ENCODE measurements at regions not wholly inside any gene's neighbourhood (a gene's known extent, or its start where the extent isn't known, plus 50 kb on each side); places are given as distances from the start of the nearest gene placed in this dataset.

GRCh38 chr4:34181891-34182290 lies 2062.4 kb downstream of the ARAP2 start:
- no peaks in the 10 kb centered on the region for H3K27me3 ChIP-seq (ENCODE audit: insufficient read depth, low read length, poor library complexity, severe bottlenecking)
- no peaks in the 10 kb centered on the region for H3K9me2 ChIP-seq (replicated peaks; ENCODE audit: low read depth, low read length)
- TF ChIP-seq EZH2phosphoT487 (IDR thresholded peaks at IDR 0.05; ENCODE audit: borderline replicate concordance) = no peak
- no peak for TF ChIP-seq CTCF (conservative IDR thresholded peaks at IDR 0.05; ENCODE audit: low read length)
- H3K4me2 ChIP-seq (ENCODE audit: low read depth, low read length, poor library complexity, severe bottlenecking) = no peak overlapping the region
- no peaks in the 10 kb centered on the region for H3K36me3 ChIP-seq (ENCODE audit: insufficient read depth, low read length)
- H3K9me3 ChIP-seq (ENCODE audit: insufficient read depth, low read depth, low read length) = no peaks in the 10 kb centered on the region
- H3K4me3 ChIP-seq (ENCODE audit: low read length, poor library complexity, severe bottlenecking) = no peak overlapping the region
- no peaks in the 10 kb centered on the region for H3F3A ChIP-seq (ENCODE audit: low read depth)
- no peak overlapping the region for H3K9ac ChIP-seq (ENCODE audit: low read depth, low read length, poor library complexity, severe bottlenecking)
- H3K79me2 ChIP-seq (ENCODE audit: insufficient read depth, low read length) = no peaks in the 10 kb centered on the region
- H4K20me1 ChIP-seq (ENCODE audit: insufficient read depth, low read length, poor library complexity, severe bottlenecking) = no peaks in the 10 kb centered on the region
- H2AFZ ChIP-seq (ENCODE audit: low read length) = no peak overlapping the region
- no peaks in the 10 kb centered on the region for H3K4me1 ChIP-seq (ENCODE audit: insufficient read depth, low read length, poor library complexity, severe bottlenecking)

DNA sequence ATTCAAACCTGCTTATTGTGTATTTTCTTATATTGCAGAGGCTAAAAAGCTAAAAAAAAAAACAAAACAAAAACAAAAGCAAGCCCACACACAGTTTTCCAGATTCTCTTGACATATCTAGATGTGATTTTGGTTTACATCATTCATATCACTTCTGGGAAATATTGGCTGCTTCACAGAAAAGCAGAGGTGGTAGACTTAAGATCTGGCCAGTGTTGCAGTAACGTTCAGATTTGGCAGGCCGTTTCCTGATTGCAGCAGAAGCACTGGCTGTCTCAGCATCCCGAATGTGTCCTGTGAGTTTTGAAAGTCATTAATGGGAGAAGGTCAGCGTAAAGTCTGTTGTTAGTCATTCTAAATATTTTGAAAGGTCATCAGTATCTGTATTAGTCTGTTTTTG lies 2062.0 kb downstream of the ARAP2 start:
- no peaks in the 10 kb centered on the region for H3K27me3 ChIP-seq (ENCODE audit: insufficient read depth, low read length, poor library complexity, severe bottlenecking)
- no peaks in the 10 kb centered on the region for H3K9me3 ChIP-seq (ENCODE audit: insufficient read depth, low read depth, low read length)
- H3F3A ChIP-seq (ENCODE audit: low read depth) = no peaks in the 10 kb centered on the region
- no peak overlapping the region for H3K9ac ChIP-seq (ENCODE audit: low read depth, low read length, poor library complexity, severe bottlenecking)
- H2AFZ ChIP-seq (ENCODE audit: low read length) = no peak overlapping the region
- no peaks in the 10 kb centered on the region for H3K36me3 ChIP-seq (ENCODE audit: insufficient read depth, low read length)
- H3K4me2 ChIP-seq (ENCODE audit: low read depth, low read length, poor library complexity, severe bottlenecking) = no peak overlapping the region
- no peak overlapping the region for H3K4me3 ChIP-seq (ENCODE audit: low read length, poor library complexity, severe bottlenecking)
- H3K79me2 ChIP-seq (ENCODE audit: insufficient read depth, low read length) = no peaks in the 10 kb centered on the region
- H3K4me1 ChIP-seq (ENCODE audit: insufficient read depth, low read length, poor library complexity, severe bottlenecking) = no peaks in the 10 kb centered on the region
- H4K20me1 ChIP-seq (ENCODE audit: insufficient read depth, low read length, poor library complexity, severe bottlenecking) = no peaks in the 10 kb centered on the region
- no peaks in the 10 kb centered on the region for H3K9me2 ChIP-seq (replicated peaks; ENCODE audit: low read depth, low read length)
- TF ChIP-seq EZH2phosphoT487 (IDR thresholded peaks at IDR 0.05; ENCODE audit: borderline replicate concordance) = no peak
- no peak for TF ChIP-seq CTCF (conservative IDR thresholded peaks at IDR 0.05; ENCODE audit: low read length)

GRCh38 chr4:34183926-34184325 lies 2060.4 kb downstream of the ARAP2 start:
- TF ChIP-seq CTCF (conservative IDR thresholded peaks at IDR 0.05; ENCODE audit: low read length) (no peak), EZH2phosphoT487 (IDR thresholded peaks at IDR 0.05; ENCODE audit: borderline replicate concordance) (no peak)
- H3K4me3 ChIP-seq (ENCODE audit: low read length, poor library complexity, severe bottlenecking) = no peak overlapping the region
- no peak overlapping the region for H3K9ac ChIP-seq (ENCODE audit: low read depth, low read length, poor library complexity, severe bottlenecking)
- H3K4me2 ChIP-seq (ENCODE audit: low read depth, low read length, poor library complexity, severe bottlenecking) = no peak overlapping the region
- no peaks in the 10 kb centered on the region for H3K36me3 ChIP-seq (ENCODE audit: insufficient read depth, low read length)
- no peaks in the 10 kb centered on the region for H3F3A ChIP-seq (ENCODE audit: low read depth)
- no peaks in the 10 kb centered on the region for H3K9me2 ChIP-seq (replicated peaks; ENCODE audit: low read depth, low read length)
- no peaks in the 10 kb centered on the region for H3K4me1 ChIP-seq (ENCODE audit: insufficient read depth, low read length, poor library complexity, severe bottlenecking)
- H4K20me1 ChIP-seq (ENCODE audit: insufficient read depth, low read length, poor library complexity, severe bottlenecking) = no peaks in the 10 kb centered on the region
- no peaks in the 10 kb centered on the region for H3K27me3 ChIP-seq (ENCODE audit: insufficient read depth, low read length, poor library complexity, severe bottlenecking)
- no peak overlapping the region for H2AFZ ChIP-seq (ENCODE audit: low read length)
- H3K79me2 ChIP-seq (ENCODE audit: insufficient read depth, low read length) = no peaks in the 10 kb centered on the region
- no peaks in the 10 kb centered on the region for H3K9me3 ChIP-seq (ENCODE audit: insufficient read depth, low read depth, low read length)

All from Loucy (cell line).